A549 (cell line): ENCODE measurements at regions not wholly inside any gene's neighbourhood (a gene's known extent, or its start where the extent isn't known, plus 50 kb on each side); places are given as distances from the start of the nearest gene placed in this dataset.

Source experiments
- CTCF ChIP-seq: fragments of >200 bp; sonication (Bioruptor Twin); formaldehyde crosslinking; IDR thresholded peaks from 3 replicates; pipeline ENCODE4 v1.5.1; 2016
- MAX ChIP-seq: IDR thresholded peaks from 2 replicates; pipeline ENCODE4 v1.6.1; 2012
- PBX3 ChIP-seq: IDR thresholded peaks from 2 replicates; pipeline ENCODE4 v1.6.1; 2012
- REST ChIP-seq: fragments of 200-600 bp; sonication (generic); IDR thresholded peaks from 2 replicates; pipeline ENCODE4 v1.6.1; 2016; ENCODE audit warnings: antibody characterized with exemption, mild to moderate bottlenecking, moderate library complexity
- RNF2 ChIP-seq: fragments of 200-600 bp; sonication (generic); IDR thresholded peaks from 2 replicates; pipeline ENCODE4 v1.6.1; 2016; ENCODE audit warnings: low read depth, mild to moderate bottlenecking, antibody characterized with exemption, moderate library complexity, borderline replicate concordance

GRCh38 chr6:10276106-10276505 lies 138.8 kb downstream of the TFAP2A start:
- TF ChIP-seq CTCF (no peak), MAX (no peak), PBX3 (no peak), REST (no peak), RNF2 (no peak)
